ENCODE measurements at regions not wholly inside any gene's neighbourhood (a gene's known extent, or its start where the extent isn't known, plus 50 kb on each side); places are given as distances from the start of the nearest gene placed in this dataset.

DNA sequence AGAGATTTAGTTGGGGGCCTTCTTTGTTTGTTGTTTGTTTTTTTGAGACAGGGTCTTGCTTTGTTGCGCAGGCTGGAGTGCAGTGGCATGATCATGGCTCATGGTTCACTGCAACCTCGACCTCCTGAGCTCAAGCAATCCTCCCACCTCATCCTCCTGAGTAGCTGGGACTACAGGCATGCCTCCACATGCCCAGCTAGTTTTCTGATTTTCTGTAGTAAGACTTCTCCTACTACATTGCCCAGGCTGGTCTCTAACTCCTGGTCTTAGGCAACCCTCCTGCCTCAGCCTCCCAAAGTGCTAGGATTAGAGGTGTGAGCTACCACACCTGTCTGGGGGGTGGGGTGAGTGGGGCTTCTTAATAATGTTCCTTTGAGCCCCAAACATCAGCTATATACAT lies 148.3 kb upstream of the ADAMTS9 start:
- no peak for DNase-seq (ENCODE audit: low read depth)
- TF ChIP-seq, protein P1, sequence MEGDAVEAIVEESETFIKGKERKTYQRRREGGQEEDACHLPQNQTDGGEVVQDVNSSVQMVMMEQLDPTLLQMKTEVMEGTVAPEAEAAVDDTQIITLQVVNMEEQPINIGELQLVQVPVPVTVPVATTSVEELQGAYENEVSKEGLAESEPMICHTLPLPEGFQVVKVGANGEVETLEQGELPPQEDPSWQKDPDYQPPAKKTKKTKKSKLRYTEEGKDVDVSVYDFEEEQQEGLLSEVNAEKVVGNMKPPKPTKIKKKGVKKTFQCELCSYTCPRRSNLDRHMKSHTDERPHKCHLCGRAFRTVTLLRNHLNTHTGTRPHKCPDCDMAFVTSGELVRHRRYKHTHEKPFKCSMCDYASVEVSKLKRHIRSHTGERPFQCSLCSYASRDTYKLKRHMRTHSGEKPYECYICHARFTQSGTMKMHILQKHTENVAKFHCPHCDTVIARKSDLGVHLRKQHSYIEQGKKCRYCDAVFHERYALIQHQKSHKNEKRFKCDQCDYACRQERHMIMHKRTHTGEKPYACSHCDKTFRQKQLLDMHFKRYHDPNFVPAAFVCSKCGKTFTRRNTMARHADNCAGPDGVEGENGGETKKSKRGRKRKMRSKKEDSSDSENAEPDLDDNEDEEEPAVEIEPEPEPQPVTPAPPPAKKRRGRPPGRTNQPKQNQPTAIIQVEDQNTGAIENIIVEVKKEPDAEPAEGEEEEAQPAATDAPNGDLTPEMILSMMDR (IDR thresholded peaks at IDR 0.05; ENCODE audit: insufficient read depth, low read depth, low read length, missing control alignments): no peak

DNA sequence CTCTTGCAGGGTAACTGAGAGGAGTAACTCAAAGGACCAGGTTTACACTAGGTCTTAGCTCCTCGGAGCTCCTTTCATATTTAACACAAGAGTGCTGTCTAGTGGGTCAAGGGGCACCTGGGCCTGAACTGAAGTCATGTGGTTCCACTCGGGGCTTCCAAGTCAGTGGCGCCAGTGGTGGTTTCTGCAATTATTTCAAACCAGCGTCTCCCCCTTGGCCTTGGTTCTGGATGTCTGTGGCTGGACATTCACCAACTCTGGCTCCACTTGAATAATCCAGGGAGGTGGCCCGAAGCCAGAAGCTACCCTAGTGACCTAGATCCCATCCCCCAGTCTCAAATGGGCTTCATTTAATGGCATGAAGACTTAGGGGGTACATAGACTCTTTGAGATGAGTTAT lies 144.3 kb upstream of the ADAMTS9 start:
- TF ChIP-seq, protein P1 (IDR thresholded peaks at IDR 0.05; ENCODE audit: insufficient read depth, low read depth, low read length, missing control alignments): no peak
- no peak overlapping the region for H3K4me3 ChIP-seq (ENCODE audit: low read depth, low read length)

More for the DNA sequence above, 148.3 kb upstream of the ADAMTS9 start:
- no peak overlapping the region for H3K4me3 ChIP-seq (ENCODE audit: low read depth, low read length)

DNA sequence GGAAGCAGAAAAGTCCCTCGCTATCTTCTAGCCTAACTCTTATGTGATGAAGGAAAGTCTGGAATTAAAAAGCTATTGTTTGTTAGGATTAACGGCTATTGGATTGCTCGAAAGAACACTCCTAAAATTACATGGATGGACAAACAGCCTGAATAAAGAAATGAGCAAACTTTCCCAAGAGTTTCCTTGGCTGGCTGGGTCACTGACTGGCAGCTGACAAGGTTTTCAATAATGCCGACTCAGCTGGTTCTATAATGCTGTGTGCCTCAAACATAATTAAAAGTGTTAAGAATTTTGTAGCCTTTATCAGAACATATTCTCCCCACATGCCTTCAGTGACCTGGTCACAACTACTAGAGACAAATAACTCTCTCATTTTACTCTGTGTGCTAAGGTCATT lies 142.9 kb upstream of the ADAMTS9 start:
- TF ChIP-seq, protein P1 (IDR thresholded peaks at IDR 0.05; ENCODE audit: insufficient read depth, low read depth, low read length, missing control alignments): no peak
- no peak for DNase-seq (ENCODE audit: low read depth)
- no peak overlapping the region for H3K4me3 ChIP-seq (ENCODE audit: low read depth, low read length)

More for the DNA sequence above, 144.3 kb upstream of the ADAMTS9 start:
- no peak for DNase-seq (ENCODE audit: low read depth)

DNA sequence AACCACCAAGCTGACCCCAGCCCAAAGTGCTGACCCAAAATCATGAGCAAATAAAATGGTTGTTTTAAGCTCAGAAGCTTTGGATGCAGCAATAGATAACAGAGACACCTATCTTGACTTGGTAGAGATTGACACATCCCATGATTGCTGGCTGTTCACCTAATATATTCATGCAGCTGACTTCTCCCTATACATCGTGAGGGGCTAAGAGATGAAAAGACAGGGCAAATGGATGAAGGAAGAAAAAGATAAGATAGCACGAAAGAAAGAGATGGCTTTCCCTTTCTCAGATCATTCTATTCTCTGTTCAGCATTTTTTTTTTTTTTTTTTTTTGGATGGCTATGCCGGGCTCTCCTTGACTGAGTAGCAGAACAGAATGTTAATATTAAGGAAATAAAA lies 141.5 kb upstream of the ADAMTS9 start:
- TF ChIP-seq, protein P1 (IDR thresholded peaks at IDR 0.05; ENCODE audit: insufficient read depth, low read depth, low read length, missing control alignments): no peak
- DNase-seq (ENCODE audit: low read depth): no peak
- H3K4me3 ChIP-seq (ENCODE audit: low read depth, low read length): no peak overlapping the region

DNA sequence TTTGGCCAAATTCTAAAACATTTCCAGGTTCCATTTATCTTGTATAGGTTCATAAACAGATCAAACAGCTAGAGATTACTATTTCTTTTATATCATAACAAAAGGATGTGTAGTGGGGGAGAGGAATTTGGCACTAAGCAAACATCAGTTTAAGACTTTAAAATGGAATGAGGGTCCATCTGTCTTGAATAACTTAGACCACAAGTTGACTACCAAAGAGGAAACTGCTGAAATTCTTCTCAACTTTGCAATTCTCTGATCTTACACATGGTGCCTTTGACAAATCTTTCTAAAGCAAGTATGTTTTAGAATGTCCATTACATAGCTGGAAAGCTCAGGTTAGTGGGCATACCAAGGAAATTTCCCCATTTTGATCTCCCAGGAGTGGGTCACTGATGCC lies 140.5 kb upstream of the ADAMTS9 start:
- TF ChIP-seq, protein P1 (IDR thresholded peaks at IDR 0.05; ENCODE audit: insufficient read depth, low read depth, low read length, missing control alignments): no peak

DNA sequence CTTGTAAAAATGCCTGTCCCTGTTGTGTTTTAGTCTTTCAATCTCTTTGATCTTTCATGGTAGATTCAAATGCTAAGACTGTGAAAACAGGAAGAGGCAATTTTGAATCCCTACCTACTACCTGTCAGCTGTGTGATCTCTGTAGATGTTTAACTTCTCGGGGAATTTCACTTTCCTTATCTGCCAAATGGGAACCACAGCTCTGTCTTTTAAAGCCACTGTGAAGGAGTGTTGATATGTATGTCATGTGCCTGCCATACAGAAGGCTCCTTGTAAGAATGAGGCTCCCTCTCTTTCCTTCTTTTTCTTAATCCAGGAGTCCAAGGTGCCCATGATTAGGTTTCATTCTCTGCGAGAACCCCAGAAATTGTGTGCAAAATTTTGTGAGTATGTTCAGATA lies 139.6 kb upstream of the ADAMTS9 start:
- no peak overlapping the region for H3K4me3 ChIP-seq (ENCODE audit: low read depth, low read length)
- no peak for DNase-seq (ENCODE audit: low read depth)
- TF ChIP-seq, protein P1 (IDR thresholded peaks at IDR 0.05; ENCODE audit: insufficient read depth, low read depth, low read length, missing control alignments): no peak

More for the DNA sequence above, 140.5 kb upstream of the ADAMTS9 start:
- no peak overlapping the region for H3K4me3 ChIP-seq (ENCODE audit: low read depth, low read length)
- DNase-seq (ENCODE audit: low read depth): no peak

DNA sequence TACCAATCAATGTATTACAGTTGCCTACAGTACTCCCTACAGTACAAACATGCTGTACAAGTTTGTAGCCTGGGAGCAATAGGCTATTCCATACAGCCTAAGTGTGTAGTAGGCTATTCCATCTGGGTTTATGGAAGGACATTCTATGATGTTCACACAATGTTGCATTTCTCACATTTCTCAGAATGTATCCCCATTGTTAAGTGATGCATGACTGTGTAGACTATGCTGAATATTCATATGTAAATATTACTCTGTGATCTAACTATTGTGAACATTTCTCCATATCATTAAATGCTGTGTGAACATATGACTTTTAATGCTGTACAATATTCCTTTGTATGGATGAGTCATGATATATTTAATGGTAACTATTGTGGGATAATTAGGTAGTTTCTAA lies 139.2 kb upstream of the ADAMTS9 start:
- no peak for DNase-seq (ENCODE audit: low read depth)
- no peak overlapping the region for H3K4me3 ChIP-seq (ENCODE audit: low read depth, low read length)
- TF ChIP-seq, protein P1 (IDR thresholded peaks at IDR 0.05; ENCODE audit: insufficient read depth, low read depth, low read length, missing control alignments): no peak

Measured in GM12865 (cell line).